ELF-1 (cell line): ENCODE measurements at regions not wholly inside any gene's neighbourhood (a gene's known extent, or its start where the extent isn't known, plus 50 kb on each side); places are given as distances from the start of the nearest gene placed in this dataset.
"Not testable (repeated sequence)": the region's sequence is repeated elsewhere in the genome, so short reads cannot be mapped to it uniquely, and the experiment has no call there.

Experiments
- DNase-seq: peaks from one replicate; pipeline ENCODE4 v3.0.0-alpha.2; 2016; ENCODE audit warnings: low read depth, low spot score

- DNase-seq = no peak
Observed at GRCh38 chr12:119931402-119931801, 54.3 kb upstream of the CIT start.

DNA sequence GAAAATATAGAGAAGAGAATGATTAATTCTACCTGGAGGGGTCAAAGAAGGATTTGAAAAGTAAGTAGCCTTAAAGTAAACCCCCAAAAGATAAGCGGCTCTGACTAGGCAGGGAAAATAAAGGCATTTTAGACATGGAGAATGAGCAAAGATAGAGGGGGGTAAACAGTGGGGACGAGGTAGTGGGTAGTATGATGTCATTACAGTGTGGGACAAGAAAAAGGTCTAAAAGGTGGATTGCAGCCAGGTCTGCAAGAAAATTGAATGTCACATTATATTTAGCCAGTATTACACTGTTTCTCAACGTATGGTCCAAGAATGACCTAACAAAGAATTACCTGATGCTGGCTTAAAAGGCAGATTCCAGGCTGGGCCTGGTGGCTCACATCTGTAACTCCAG lies 55.8 kb upstream of the CIT start:
- no peak for DNase-seq

GRCh38 chr12:119934780-119935179 lies 54.3 kb upstream of the BICDL1 start:
- not testable (repeated sequence) for DNase-seq

GRCh38 chr12:119936705-119937311 lies 52.2 kb upstream of the BICDL1 start:
- DNase-seq = no peak

DNA sequence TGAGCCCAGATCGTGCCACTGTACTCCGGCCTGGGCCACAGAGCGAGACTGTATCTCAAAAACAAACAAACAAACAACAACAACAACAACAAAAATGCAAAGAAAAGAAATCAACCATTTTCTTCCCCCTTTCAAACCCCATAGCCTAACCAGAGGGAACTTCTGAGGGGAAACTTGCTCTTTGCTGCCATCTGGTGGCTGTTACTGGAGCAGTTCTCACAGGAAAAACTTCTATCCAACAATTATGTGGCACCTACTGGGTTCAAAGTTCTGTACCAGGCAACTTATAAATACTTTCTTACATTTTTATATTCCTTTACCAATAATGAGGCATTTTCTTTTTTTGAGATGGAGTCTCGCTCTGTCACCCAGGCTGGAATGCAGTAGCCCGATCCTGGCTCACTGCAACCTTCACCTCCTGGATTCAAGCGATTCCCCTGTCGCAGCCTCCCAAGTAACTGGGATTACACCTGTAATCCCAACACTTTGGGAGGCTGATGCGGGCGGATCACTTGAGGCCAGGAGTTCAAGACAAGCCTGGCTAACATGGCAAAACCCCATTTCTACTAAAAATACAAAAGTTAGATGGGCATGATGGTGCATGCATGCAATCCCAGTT lies 50.9 kb upstream of the BICDL1 start:
- peak; percentile 60 for DNase-seq
